GM12874 (cell line): ENCODE measurements at regions not wholly inside any gene's neighbourhood (a gene's known extent, or its start where the extent isn't known, plus 50 kb on each side); places are given as distances from the start of the nearest gene placed in this dataset.

Source experiments
- TF ChIP-seq, protein P1 (sequence below): IDR thresholded peaks from 2 replicates; pipeline ENCODE4 v1.5.1; 2011; ENCODE audit warnings: low read depth, mild to moderate bottlenecking, control low read depth, low read length, moderate library complexity; ENCODE audit not compliant: insufficient read depth

DNA sequence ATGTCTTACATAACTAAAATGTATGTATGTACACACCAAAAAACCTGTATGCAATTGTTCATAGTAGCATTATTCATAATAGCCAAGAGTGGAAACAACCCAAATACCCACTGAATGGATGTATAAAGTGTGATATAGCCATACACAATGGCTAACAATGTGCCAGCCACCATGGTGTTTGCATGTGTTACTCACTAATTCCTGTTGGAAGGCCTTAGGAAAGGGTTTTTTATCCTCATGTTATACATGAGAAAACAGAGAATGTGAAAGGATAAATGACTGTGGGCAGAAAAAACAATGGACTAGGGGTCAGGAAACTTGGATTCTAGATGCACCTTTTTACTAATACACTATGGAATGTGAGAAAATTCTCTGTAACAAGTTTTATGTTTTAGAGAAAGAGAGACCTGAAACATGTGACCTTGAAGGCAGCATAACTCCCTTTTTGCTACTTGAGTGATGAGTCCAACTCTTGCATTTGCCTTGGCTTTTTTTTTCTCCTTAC is 55.7 kb downstream of the TIGD2 start:
- TF ChIP-seq, protein P1, sequence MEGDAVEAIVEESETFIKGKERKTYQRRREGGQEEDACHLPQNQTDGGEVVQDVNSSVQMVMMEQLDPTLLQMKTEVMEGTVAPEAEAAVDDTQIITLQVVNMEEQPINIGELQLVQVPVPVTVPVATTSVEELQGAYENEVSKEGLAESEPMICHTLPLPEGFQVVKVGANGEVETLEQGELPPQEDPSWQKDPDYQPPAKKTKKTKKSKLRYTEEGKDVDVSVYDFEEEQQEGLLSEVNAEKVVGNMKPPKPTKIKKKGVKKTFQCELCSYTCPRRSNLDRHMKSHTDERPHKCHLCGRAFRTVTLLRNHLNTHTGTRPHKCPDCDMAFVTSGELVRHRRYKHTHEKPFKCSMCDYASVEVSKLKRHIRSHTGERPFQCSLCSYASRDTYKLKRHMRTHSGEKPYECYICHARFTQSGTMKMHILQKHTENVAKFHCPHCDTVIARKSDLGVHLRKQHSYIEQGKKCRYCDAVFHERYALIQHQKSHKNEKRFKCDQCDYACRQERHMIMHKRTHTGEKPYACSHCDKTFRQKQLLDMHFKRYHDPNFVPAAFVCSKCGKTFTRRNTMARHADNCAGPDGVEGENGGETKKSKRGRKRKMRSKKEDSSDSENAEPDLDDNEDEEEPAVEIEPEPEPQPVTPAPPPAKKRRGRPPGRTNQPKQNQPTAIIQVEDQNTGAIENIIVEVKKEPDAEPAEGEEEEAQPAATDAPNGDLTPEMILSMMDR: no peak

DNA sequence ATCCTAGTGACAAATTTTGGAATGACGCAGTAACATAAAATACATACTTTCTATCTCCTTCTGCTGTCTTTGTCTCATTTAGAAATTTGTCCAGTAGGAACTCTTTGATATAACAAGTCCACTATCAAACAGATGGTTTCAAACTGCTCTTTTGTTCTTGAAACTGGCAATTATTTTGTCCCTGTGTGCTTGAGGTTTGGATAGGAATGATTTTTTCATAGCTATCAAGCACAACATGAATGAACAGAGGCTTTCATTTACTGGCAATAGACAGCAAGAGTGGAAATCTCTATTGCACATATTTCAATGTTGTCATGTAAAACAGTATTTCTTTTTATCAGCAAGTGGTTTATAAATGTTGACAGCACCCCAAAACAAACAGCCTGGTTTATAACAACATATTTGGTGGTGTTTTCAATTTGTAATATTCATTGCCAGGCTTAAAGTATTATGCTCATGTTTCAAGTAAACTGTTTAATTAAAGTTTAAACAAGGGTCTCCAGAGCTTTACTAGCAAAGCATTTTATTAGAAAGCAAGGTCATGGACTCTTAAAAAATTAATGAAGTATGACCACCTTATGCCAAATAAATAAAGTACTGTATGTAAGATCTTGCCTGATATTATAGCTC is 60.0 kb downstream of the TIGD2 start:
- TF ChIP-seq, protein P1: no peak

DNA sequence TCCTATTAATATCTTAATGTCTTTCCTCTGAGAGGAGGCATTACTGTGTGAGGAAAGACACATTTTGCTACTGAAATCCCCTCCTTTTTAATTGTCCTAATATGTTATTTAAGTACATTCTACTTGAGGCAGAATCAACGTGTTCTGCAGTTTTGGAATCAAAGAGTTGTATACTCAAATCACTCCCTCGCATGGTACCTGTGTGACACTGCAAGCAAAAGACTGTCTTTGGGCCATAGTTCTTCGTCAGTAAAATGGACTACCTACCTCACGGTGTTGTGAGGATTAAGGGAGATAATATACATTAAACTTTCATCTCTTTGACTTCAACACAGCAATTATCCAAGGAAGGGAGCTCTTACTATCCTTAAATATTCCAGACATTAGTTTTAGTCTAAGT is 61.5 kb downstream of the TIGD2 start:
- TF ChIP-seq, protein P1: peak; percentile 9; the same call in 1 of the 2 replicates

DNA sequence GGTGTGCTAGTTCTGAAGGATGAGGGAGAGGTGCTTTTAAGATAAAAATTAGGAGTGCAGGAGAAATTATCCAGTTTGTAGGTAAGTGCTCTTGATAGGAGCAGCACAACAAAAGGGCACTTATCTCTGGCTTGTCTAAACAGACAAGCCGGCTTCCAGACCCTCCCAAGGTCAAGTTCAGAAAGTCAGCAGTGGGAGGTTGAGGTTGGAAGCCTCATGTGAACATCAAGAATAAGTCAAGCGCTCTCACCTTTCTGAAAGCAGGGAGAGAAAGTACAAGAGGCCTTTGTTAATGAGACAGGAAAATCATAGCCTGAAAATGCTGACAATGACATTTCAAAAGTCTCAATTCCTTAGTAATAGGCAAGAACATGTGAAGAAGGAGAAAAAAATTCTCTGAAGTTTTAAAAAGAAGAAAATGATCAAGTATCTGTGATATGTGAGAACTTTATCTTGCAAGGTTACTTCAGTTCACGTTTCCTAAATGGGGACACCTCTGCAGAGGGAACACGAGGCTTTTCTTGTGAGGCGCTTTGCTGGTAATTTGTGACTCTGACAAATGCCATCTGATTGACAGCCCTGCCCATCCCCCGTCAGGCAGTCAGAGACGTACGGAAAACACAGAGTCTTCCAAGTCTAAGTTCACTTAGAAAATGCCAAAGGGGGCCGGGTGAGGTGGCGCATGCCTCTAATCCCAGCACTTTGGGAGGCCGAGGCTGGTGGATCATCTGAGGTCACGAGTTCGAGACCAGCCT is 62.2 kb downstream of the TIGD2 start:
- TF ChIP-seq, protein P1: no peak

DNA sequence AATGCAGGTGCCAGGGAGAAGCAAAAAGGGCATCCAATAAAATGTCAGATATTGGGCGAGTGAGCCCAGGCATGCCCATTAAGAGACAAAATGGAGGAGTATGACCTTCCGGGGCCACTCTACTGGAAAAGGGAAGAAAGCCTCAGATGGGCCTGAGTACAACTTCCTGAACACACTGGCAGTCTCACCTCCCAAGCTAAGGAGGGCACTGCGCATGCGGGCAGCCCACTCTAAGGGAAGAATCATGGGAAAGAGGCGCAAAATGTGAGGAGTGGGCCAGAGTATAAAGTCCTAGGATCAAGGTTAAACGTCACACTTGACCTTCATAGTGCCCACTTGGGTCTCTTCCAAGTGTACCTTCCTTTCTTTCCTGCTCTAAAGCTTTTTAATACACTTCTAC is 63.5 kb downstream of the TIGD2 start:
- TF ChIP-seq, protein P1: no peak

DNA sequence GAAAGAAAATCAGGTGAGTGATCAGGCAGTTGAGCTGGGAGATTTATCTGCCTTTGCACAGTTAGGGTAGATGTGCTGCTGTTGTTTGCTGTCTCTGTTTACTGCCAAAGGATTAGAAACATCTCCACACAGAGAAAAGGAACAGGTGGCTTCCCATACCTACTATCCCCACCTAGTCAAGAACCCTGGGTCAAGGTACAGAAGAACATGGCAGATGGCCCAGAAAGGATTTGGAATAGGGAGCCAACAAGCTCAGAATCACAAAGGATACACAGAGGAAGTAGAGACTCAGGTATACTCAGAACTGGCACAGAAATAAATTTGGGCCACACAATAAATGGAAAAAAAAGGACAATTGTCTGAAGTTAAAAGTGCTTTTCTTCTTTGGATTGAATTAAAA is 64.3 kb downstream of the TIGD2 start:
- TF ChIP-seq, protein P1: no peak

DNA sequence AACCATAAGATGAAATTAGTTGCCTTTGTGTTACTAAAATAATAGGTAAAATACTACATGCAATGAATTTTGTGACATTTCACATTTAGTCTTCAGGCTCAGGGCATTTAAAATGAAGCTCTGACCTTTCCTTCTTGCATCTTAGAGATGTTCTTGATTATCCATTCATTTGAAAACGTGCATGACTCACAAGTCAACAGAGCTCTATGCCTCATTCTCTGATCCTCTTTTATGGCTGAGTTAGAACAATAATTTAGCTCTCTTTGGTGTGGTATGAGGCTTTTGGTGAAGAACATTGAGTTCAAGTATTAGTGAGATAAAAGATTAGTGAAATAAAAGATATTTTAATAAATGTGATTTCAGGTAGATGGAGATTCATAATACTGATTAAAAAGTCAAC is 66.5 kb downstream of the TIGD2 start:
- TF ChIP-seq, protein P1: no peak
